BJ (cell line): ENCODE measurements at regions not wholly inside any gene's neighbourhood (a gene's known extent, or its start where the extent isn't known, plus 50 kb on each side); places are given as distances from the start of the nearest gene placed in this dataset.

Experiments used
- CTCF ChIA-PET: fragments of 350-600 bp; formaldehyde crosslinking; extraction: SDS; loops from one replicate; lab custom pipeline; 2021; ENCODE audit warnings: antibody characterized with exemption, inconsistent platforms; lab: Yijun Ruan, JAX
- POLR2A ChIA-PET: fragments of 300-600 bp; sonication (Branson Sonifier 250); formaldehyde crosslinking; extraction: SDS; loops from one replicate; lab custom pipeline; 2021; ENCODE audit warnings: antibody characterized with exemption; lab: Charles Lee
- DNase-seq: peaks from one replicate; pipeline ENCODE4 v3.0.0-alpha.2; 2011; ENCODE audit warnings: low read depth
- H3K27me3 ChIP-seq: 2 replicates; pipeline ENCODE4 v1.6.0; 2011; ENCODE audit warnings: low read length; ENCODE audit not compliant: control insufficient read depth, insufficient read depth
- H3K36me3 ChIP-seq: 2 replicates; pipeline ENCODE4 v1.5.1; 2011; ENCODE audit warnings: low read length; ENCODE audit not compliant: control insufficient read depth, insufficient read depth
- H3K4me3 ChIP-seq: 2 replicates; pipeline ENCODE4 v1.5.1; 2011; ENCODE audit warnings: low read depth, mild to moderate bottlenecking, control low read depth, low read length
- CTCF ChIP-seq: IDR thresholded peaks from 2 replicates; pipeline ENCODE4 v1.5.1; 2011; ENCODE audit warnings: low read depth, mild to moderate bottlenecking, control low read depth, inconsistent platforms, low read length, moderate library complexity; ENCODE audit not compliant: insufficient read depth

GRCh38 chr5:98206566-98206965, 566.9 kb upstream of the RGMB start:
- CTCF ChIA-PET, result interaction anchor here (1.4 kb wide), 1 partner anchor 10 kb away, joined by 3 read pairs; no protein-coding TSS in a partner anchor
- H3K4me3 ChIP-seq, result no peak overlapping the region
- H3K27me3 ChIP-seq, result no peaks in the 10 kb centered on the region
- no peaks in the 10 kb centered on the region for H3K36me3 ChIP-seq
- POLR2A ChIA-PET, result no interaction called here
- no peak for DNase-seq
- TF ChIP-seq CTCF, result no peak

- Histone ChIP-seq H3K36me3 (no peaks in the 10 kb centered on the region), H3K27me3 (no peaks in the 10 kb centered on the region), H3K4me3 (no peak overlapping the region)
- POLR2A ChIA-PET, result no interaction called here
- DNase-seq, result no peak
- no peak for TF ChIP-seq CTCF
- CTCF ChIA-PET, result no interaction called here
These were observed 564.0 kb upstream of the RGMB start for GRCh38 chr5:98209418-98209817.

GRCh38 chr5:98214240-98215051, 559.0 kb upstream of the RGMB start:
- no peaks in the 10 kb centered on the region for H3K36me3 ChIP-seq
- H3K4me3 ChIP-seq, result no peak overlapping the region
- no peaks in the 10 kb centered on the region for H3K27me3 ChIP-seq
- POLR2A ChIA-PET, result no interaction called here
- TF ChIP-seq CTCF, result no peak
- DNase-seq, result no peak
- CTCF ChIA-PET, result no interaction called here

- Histone ChIP-seq H3K27me3 (no peaks in the 10 kb centered on the region), H3K36me3 (no peaks in the 10 kb centered on the region), H3K4me3 (no peak overlapping the region)
- DNase-seq, result no peak
- ChIA-PET POLR2A (no interaction called here), CTCF (interaction anchor here (0.7 kb wide), 1 partner anchor 11 kb away, joined by 6 read pairs; no protein-coding TSS in a partner anchor)
- no peak for TF ChIP-seq CTCF
These were observed 556.3 kb upstream of the RGMB start for GRCh38 chr5:98217138-98217537.

- no peak for TF ChIP-seq CTCF
- no peak overlapping the region for H3K4me3 ChIP-seq
- no peaks in the 10 kb centered on the region for H3K36me3 ChIP-seq
- DNase-seq, result no peak
- CTCF ChIA-PET, result interaction anchor here (0.8 kb wide), 1 partner anchor 14 kb away, joined by 3 read pairs; no protein-coding TSS in a partner anchor
- POLR2A ChIA-PET, result no interaction called here
- no peaks in the 10 kb centered on the region for H3K27me3 ChIP-seq
These were observed 554.6 kb upstream of the RGMB start for GRCh38 chr5:98218838-98219237.
